CD14-positive monocyte (primary cell): ENCODE measurements at regions not wholly inside any gene's neighbourhood (a gene's known extent, or its start where the extent isn't known, plus 50 kb on each side); places are given as distances from the start of the nearest gene placed in this dataset.

Experiments used
- DNase-seq, 3 donors: peaks; one replicate each; pipeline ENCODE4 v3.0.0-alpha.2; 2011 to 2022
- H2AFZ ChIP-seq: 2 replicates; pipeline ENCODE4 v1.6.0; 2012; ENCODE audit warnings: mild to moderate bottlenecking, low read depth, low read length, inconsistent platforms; ENCODE audit not compliant: insufficient read depth, poor library complexity, severe bottlenecking
- H3K27ac ChIP-seq, 2 donors: 1 replicate in 1 of 2; 2 replicates in 1 of 2; pipeline ENCODE4 v1.5.1; 2012 to 2013; ENCODE audit warnings: low read length in 2 of 2, control low read depth in 1 of 2, inconsistent platforms in 1 of 2, low read depth in 1 of 2, mild to moderate bottlenecking in 1 of 2
- H3K27me3 ChIP-seq, 2 donors: one replicate each; pipeline versions ENCODE4 v1.6.0 to v1.6.1; 2011 to 2013; ENCODE audit warnings: low read length in 2 of 2; ENCODE audit not compliant: control insufficient read depth in 2 of 2, insufficient read depth in 2 of 2
- H3K36me3 ChIP-seq, 2 donors: replicated peaks in 1 of 2; 1 replicate in 1 of 2; 2 replicates in 1 of 2; pipeline versions ENCODE4 v1.5.1 to v1.6.1; 2012 to 2013; ENCODE audit warnings: low read length in 2 of 2, control low read depth in 1 of 2, inconsistent platforms in 1 of 2, mild to moderate bottlenecking in 1 of 2; ENCODE audit not compliant: insufficient read depth in 2 of 2, control insufficient read depth in 1 of 2
- H3K4me1 ChIP-seq, 2 donors: 1 replicate in 1 of 2; 2 replicates in 1 of 2; pipeline versions ENCODE4 v1.5.1 to v1.6.1; 2012 to 2013; ENCODE audit warnings: low read length in 2 of 2, control low read depth in 1 of 2, inconsistent platforms in 1 of 2, mild to moderate bottlenecking in 1 of 2, moderate library complexity in 1 of 2; ENCODE audit not compliant: insufficient read depth in 2 of 2, control insufficient read depth in 1 of 2
- H3K4me2 ChIP-seq: replicated peaks from 2 replicates; pipeline ENCODE3; 2012; ENCODE audit warnings: low read length, moderate library complexity, mild to moderate bottlenecking; ENCODE audit not compliant: poor library complexity, severe bottlenecking; ENCODE audit errors: extremely low read depth
- H3K4me3 ChIP-seq, 3 experiments: fragments of 200-600 bp in 1 of 3; sonication (generic) in 1 of 3; replicated peaks in 1 of 3; 1 replicate in 2 of 3; 2 replicates in 1 of 3; pipeline ENCODE4 v1.5.1; 2011 to 2013; ENCODE audit warnings: low read length in 3 of 3, mild to moderate bottlenecking in 3 of 3, control low read depth in 2 of 3, low read depth in 2 of 3, inconsistent platforms in 1 of 3, moderate library complexity in 1 of 3
- H3K79me2 ChIP-seq: 2 replicates; pipeline ENCODE4 v1.6.0; 2012; ENCODE audit warnings: mild to moderate bottlenecking, control low read depth, inconsistent platforms, low read length, moderate library complexity; ENCODE audit not compliant: insufficient read depth
- H3K9ac ChIP-seq: 2 replicates; pipeline ENCODE4 v1.6.0; 2017; ENCODE audit warnings: low read length, mild to moderate bottlenecking; ENCODE audit not compliant: insufficient read depth, poor library complexity, severe bottlenecking
- H3K9me3 ChIP-seq, 2 donors: replicated peaks in 1 of 2; 1 replicate in 1 of 2; 2 replicates in 1 of 2; pipeline versions ENCODE4 v1.5.1 to v1.6.1; 2012 to 2013; ENCODE audit warnings: low read length in 2 of 2, control low read depth in 1 of 2; ENCODE audit not compliant: control insufficient read depth in 1 of 2, insufficient read depth in 1 of 2
- H4K20me1 ChIP-seq: 2 replicates; pipeline ENCODE4 v1.6.0; 2012; ENCODE audit warnings: mild to moderate bottlenecking, low read length, control low read depth, moderate library complexity; ENCODE audit not compliant: insufficient read depth
- H3K27ac Mint-ChIP-seq, 7 donors: one replicate each; pipeline ENCODE4 v1.8.0; 2020; ENCODE audit warnings: mild to moderate bottlenecking in 7 of 7, mixed read lengths in 7 of 7, moderate library complexity in 6 of 7, inconsistent platforms in 2 of 7
- H3K27me3 Mint-ChIP-seq, 3 donors: one replicate each; pipeline ENCODE4 v1.8.0; 2021 to 2022; ENCODE audit warnings: low read depth in 3 of 3, mild to moderate bottlenecking in 3 of 3, mixed read lengths in 3 of 3, moderate library complexity in 3 of 3, inconsistent platforms in 1 of 3
- H3K36me3 Mint-ChIP-seq, 2 donors: one replicate each; pipeline ENCODE4 v1.8.0; 2020; ENCODE audit warnings: mixed read lengths in 2 of 2, inconsistent platforms in 1 of 2, mild to moderate bottlenecking in 1 of 2
- H3K4me1 Mint-ChIP-seq: one replicate; pipeline ENCODE4 v1.8.0; 2020; ENCODE audit warnings: mild to moderate bottlenecking, mixed read lengths
- H3K4me3 Mint-ChIP-seq, 2 donors: one replicate each; pipeline ENCODE4 v1.8.0; 2020; ENCODE audit warnings: mild to moderate bottlenecking in 2 of 2, mixed read lengths in 2 of 2, moderate library complexity in 1 of 2
- H3K9me3 Mint-ChIP-seq, 7 donors: one replicate each; pipeline ENCODE4 v1.8.0; 2020 to 2022; ENCODE audit warnings: mixed read lengths in 7 of 7, mild to moderate bottlenecking in 6 of 7, moderate library complexity in 6 of 7, inconsistent platforms in 2 of 7
- CTCF ChIP-seq: fragments of 200-600 bp; IDR thresholded peaks from one replicate; pipeline ENCODE4 v1.8.0; 2022; ENCODE audit warnings: antibody characterized with exemption, mild to moderate bottlenecking
- WGBS: methylation state at CpG from one replicate; pipeline ENCODE4 v1.1.5; 2013; ENCODE audit warnings: missing lambda C conversion rate; ENCODE audit not compliant: insufficient coverage; 5-methylcytosine and 5-hydroxymethylcytosine counted together
- intact Hi-C, 2 donors: fragments of 100-400 bp; cut with micrococcal nuclease; formaldehyde crosslinking; loops; one replicate each; pipeline versions ENCODE4 v1.15.0 to v1.15.1; 2023

GRCh38 chr20:11044561-11044960 is 370.8 kb upstream of the JAG1 start:
- Histone ChIP-seq H3K27me3 (no peaks in the 10 kb centered on the region), H3K36me3 (no peaks in the 10 kb centered on the region), H3K4me3 (no peak overlapping the region), H3K79me2 (no peaks in the 10 kb centered on the region), H2AFZ (no peak overlapping the region), H3K9me3 (no peaks in the 10 kb centered on the region), H3K9ac (no peak overlapping the region), H4K20me1 (no peaks in the 10 kb centered on the region), H3K4me2 (no peak overlapping the region), H3K4me1 (no peaks in the 10 kb centered on the region), H3K27ac (no peak overlapping the region)
- H3K4me3 Mint-ChIP-seq: no peak overlapping the region
- H3K9me3 Mint-ChIP-seq: peaks cover 0 to 5% (median 0%) of the 10 kb centered on the region in 7 donors
- no peak for DNase-seq
- WGBS: 100% methylated on average over 2 of the region's 6 CpGs
- H3K27ac Mint-ChIP-seq: no peak overlapping the region
- intact Hi-C loops: no loop called here
- H3K36me3 Mint-ChIP-seq: no peaks in the 10 kb centered on the region
- peaks cover 0 to 1% (median 0%) of the 10 kb centered on the region in 3 donors for H3K27me3 Mint-ChIP-seq
- H3K4me1 Mint-ChIP-seq: no peaks in the 10 kb centered on the region
- TF ChIP-seq CTCF: no peak

GRCh38 chr20:11045412-11046175 is 371.8 kb upstream of the JAG1 start:
- intact Hi-C loops: no loop called here
- TF ChIP-seq CTCF: no peak
- no peak for DNase-seq

More at GRCh38 chr20:11045412-11046175, 371.8 kb upstream of the JAG1 start:
- no peak overlapping the region for H3K4me3 Mint-ChIP-seq
- no peaks in the 10 kb centered on the region for H3K4me1 ChIP-seq
- H3K36me3 ChIP-seq: no peaks in the 10 kb centered on the region
- no peaks in the 10 kb centered on the region for H3K4me1 Mint-ChIP-seq
- no peaks in the 10 kb centered on the region for H3K9me3 ChIP-seq
- H3K27me3 Mint-ChIP-seq: peaks cover 0 to 1% (median 0%) of the 10 kb centered on the region in 3 donors
- H3K9ac ChIP-seq: no peak overlapping the region
- no peaks in the 10 kb centered on the region for H3K36me3 Mint-ChIP-seq
- H4K20me1 ChIP-seq: no peaks in the 10 kb centered on the region
- no peaks in the 10 kb centered on the region for H3K27me3 ChIP-seq
- no peak overlapping the region for H2AFZ ChIP-seq
- no peak overlapping the region for H3K4me2 ChIP-seq
- no peaks in the 10 kb centered on the region for H3K79me2 ChIP-seq
- no peak overlapping the region for H3K27ac Mint-ChIP-seq
- no CpG with 5 or more reads among the region's 8 CpGs for WGBS
- no peak overlapping the region for H3K4me3 ChIP-seq
- no peak overlapping the region for H3K27ac ChIP-seq
- H3K9me3 Mint-ChIP-seq: peaks cover 0 to 5% (median 0%) of the 10 kb centered on the region in 7 donors
